ENCODE measurements at regions not wholly inside any gene's neighbourhood (a gene's known extent, or its start where the extent isn't known, plus 50 kb on each side); places are given as distances from the start of the nearest gene placed in this dataset.
A peak's percentile ranks its signal among the peaks of the same experiment; 100 is the strongest.

DNA sequence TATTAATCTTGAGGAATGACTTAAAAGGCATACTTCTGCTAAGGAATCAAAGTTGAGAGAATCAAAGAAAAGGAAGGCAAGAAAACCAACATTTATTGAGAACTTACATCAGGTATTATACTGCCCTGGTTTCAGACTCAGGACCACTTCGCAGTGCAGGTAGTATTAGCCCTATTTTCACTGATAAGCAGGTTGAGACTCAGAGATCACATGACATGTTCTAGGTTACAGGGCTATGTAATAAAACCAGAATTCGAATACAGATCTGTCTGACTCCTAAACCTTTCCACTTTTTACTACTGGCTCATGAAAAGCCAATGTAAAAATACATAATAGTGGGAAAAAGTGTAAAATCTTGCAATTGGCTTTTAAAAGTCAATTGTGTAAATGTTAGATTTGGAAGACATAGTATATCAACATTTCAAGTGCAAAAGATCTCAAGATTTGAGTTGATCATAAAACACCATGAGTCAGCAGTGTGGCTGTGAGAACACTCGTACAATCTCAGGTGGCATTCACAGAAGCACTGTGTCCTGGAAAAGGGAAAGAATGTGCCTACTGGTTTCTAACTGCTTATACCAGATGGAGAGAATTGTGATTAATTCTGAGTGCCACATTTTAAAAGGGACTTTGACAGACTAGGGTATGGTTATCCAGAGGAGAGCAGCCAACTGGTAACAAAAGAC is 195.8 kb upstream of the MKLN1 start:
- TF ChIP-seq POLR2A (IDR thresholded peaks at IDR 0.05), result no peak
- TF ChIP-seq, protein P1, sequence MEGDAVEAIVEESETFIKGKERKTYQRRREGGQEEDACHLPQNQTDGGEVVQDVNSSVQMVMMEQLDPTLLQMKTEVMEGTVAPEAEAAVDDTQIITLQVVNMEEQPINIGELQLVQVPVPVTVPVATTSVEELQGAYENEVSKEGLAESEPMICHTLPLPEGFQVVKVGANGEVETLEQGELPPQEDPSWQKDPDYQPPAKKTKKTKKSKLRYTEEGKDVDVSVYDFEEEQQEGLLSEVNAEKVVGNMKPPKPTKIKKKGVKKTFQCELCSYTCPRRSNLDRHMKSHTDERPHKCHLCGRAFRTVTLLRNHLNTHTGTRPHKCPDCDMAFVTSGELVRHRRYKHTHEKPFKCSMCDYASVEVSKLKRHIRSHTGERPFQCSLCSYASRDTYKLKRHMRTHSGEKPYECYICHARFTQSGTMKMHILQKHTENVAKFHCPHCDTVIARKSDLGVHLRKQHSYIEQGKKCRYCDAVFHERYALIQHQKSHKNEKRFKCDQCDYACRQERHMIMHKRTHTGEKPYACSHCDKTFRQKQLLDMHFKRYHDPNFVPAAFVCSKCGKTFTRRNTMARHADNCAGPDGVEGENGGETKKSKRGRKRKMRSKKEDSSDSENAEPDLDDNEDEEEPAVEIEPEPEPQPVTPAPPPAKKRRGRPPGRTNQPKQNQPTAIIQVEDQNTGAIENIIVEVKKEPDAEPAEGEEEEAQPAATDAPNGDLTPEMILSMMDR (IDR thresholded peaks at IDR 0.05), result no peak
- no peak for TF ChIP-seq POLR2AphosphoS5 (IDR thresholded peaks at IDR 0.05)
- TF ChIP-seq EP300 (IDR thresholded peaks at IDR 0.05), result no peak
- Histone ChIP-seq H3K27ac (no peak overlapping the region), H3K27me3 (no peaks in the 10 kb centered on the region), H3K9me3 (no peaks in the 10 kb centered on the region), H3K4me3 (no peak overlapping the region), H3K4me1 (no peaks in the 10 kb centered on the region), H3K36me3 (no peaks in the 10 kb centered on the region)
- WGBS, 2 donors, result 77 to 83% methylated on average over 3 of the region's 3 CpGs
- DNase-seq, result peak in 1 of 2 donors; percentile 48
- no peak for ATAC-seq (ENCODE audit: low FRiP score in 2 of 2)

DNA sequence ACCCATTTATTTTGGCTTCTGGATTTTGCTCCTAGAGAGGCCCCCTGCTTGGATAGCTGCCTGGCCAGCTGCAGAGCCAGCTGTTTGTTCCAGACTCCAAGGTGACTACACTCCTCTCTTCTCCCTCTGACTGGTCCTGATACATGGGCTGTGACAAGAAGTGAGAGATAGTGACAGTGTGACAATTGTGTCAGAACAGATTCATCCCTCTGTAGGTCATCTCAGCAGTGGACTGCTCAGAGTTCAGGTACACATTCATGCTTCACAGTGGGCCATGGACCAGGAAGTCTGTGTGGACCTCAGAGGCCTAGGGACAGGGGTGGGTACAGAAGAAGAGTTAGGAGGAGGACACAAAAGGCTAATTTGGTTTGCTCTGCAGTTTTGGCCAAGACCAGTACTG is 188.2 kb upstream of the MKLN1 start:
- TF ChIP-seq EP300 (IDR thresholded peaks at IDR 0.05), result no peak
- no peak for TF ChIP-seq POLR2A (IDR thresholded peaks at IDR 0.05)
- TF ChIP-seq, protein P1 (IDR thresholded peaks at IDR 0.05), result no peak
- TF ChIP-seq POLR2AphosphoS5 (IDR thresholded peaks at IDR 0.05), result no peak
- H3K4me1 ChIP-seq, result no peaks in the 10 kb centered on the region
- DNase-seq, result no peak

DNA sequence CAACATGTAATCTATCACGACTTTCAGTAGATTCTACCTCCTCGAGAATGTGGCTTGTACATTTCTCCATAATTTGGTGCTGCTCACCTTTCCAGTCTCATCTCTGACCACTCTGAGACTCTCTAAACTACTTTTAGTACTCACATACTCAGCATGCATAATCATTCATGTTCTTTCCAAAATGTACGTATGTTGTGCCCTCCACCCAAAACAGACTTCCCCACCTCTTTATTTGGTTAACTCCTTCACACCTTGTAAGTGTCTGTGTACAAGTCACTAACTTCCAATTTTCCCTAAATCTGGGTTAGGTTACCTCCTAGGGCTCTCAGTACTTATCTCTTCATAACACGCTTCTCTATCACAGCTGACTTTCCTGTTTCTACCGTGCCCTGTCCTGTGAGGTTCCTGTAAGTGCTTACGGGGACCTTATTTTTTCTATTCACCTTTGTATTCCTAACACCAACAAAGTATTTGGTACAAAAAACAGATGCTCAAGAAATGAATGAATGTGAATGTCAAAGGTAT is 186.2 kb upstream of the MKLN1 start:
- Histone ChIP-seq H3K4me1 (no peaks in the 10 kb centered on the region), H3K4me3 (no peak overlapping the region), H3K9me3 (no peaks in the 10 kb centered on the region), H3K27me3 (no peaks in the 10 kb centered on the region), H3K27ac (no peak overlapping the region), H3K36me3 (no peaks in the 10 kb centered on the region)
- DNase-seq (no peak), ATAC-seq (ENCODE audit: low FRiP score in 2 of 2) (no peak)
- TF ChIP-seq, protein P1 (IDR thresholded peaks at IDR 0.05), result no peak
- WGBS, 2 donors, result 86 to 90% methylated on average over 6 of the region's 6 CpGs

More for the DNA sequence above, 188.2 kb upstream of the MKLN1 start:
- Histone ChIP-seq H3K9me3 (no peaks in the 10 kb centered on the region), H3K4me3 (no peak overlapping the region), H3K27me3 (no peaks in the 10 kb centered on the region), H3K27ac (no peak overlapping the region), H3K36me3 (no peaks in the 10 kb centered on the region)
- no peak for ATAC-seq (ENCODE audit: low FRiP score in 2 of 2)

DNA sequence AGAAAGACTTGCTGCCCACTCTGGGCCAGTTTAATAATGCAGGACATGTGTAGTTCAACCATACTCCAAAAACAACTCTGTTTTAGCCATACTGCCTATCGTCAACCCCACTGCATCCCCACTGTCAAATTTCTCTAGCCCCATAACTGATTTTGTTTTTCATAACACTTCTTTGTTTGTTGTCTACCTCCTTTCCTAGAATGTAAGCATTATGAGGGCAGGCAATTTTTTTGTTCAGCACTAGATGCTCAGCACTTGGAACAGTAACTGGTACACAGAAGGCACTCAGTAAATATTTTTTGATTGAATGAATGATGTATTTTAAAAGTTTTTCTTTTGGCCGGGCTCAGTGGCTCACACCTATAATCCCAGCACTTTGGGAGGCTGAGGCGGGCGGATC is 183.8 kb upstream of the MKLN1 start:
- H3K4me3 ChIP-seq, result no peak overlapping the region
- no peak overlapping the region for H3K27ac ChIP-seq
- ATAC-seq (ENCODE audit: low FRiP score in 2 of 2) (no peak), DNase-seq (no peak)
- TF ChIP-seq POLR2AphosphoS5 (IDR thresholded peaks at IDR 0.05) (no peak), EP300 (IDR thresholded peaks at IDR 0.05) (no peak), POLR2A (IDR thresholded peaks at IDR 0.05) (no peak)
- TF ChIP-seq, protein P1 (IDR thresholded peaks at IDR 0.05), result no peak
- no peaks in the 10 kb centered on the region for H3K27me3 ChIP-seq
- no peaks in the 10 kb centered on the region for H3K4me1 ChIP-seq
- no peaks in the 10 kb centered on the region for H3K9me3 ChIP-seq
- no peaks in the 10 kb centered on the region for H3K36me3 ChIP-seq
- 94 to 96% methylated on average over 4 of the region's 4 CpGs for WGBS, 2 donors

DNA sequence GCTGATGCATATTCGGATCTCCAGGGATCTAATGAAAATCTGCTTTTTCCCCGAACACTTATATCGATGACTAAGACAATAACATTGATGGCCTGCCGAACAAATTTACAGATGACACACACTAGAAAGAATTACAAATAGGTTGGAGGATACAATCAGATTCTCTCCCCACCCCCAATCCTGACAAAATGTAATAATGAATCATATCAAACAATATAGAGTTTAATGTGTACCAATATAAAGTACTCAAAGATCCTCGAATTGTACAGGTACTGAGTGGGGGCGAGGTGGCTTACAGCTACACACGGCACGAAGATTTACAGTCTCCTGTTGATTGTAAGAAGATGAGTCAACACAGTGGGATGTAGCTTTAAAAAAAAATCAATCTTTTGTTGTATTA is 182.7 kb upstream of the MKLN1 start:
- 87 to 92% methylated on average over 8 of the region's 8 CpGs for WGBS, 2 donors
- no peak for ATAC-seq (ENCODE audit: low FRiP score in 2 of 2)
- Histone ChIP-seq H3K36me3 (no peaks in the 10 kb centered on the region), H3K9me3 (no peaks in the 10 kb centered on the region), H3K4me1 (no peaks in the 10 kb centered on the region), H3K27ac (no peak overlapping the region), H3K27me3 (no peaks in the 10 kb centered on the region), H3K4me3 (no peak overlapping the region)
- no peak for DNase-seq
- TF ChIP-seq POLR2A (IDR thresholded peaks at IDR 0.05), result no peak
- no peak for TF ChIP-seq EP300 (IDR thresholded peaks at IDR 0.05)
- TF ChIP-seq, protein P1 (IDR thresholded peaks at IDR 0.05), result no peak
- TF ChIP-seq POLR2AphosphoS5 (IDR thresholded peaks at IDR 0.05), result no peak

All from upper lobe of left lung (tissue), 6 donors.